CD4-positive, alpha-beta T cell treated with Interleukin-10 for 1 hour (primary cell): ENCODE measurements at regions not wholly inside any gene's neighbourhood (a gene's known extent, or its start where the extent isn't known, plus 50 kb on each side); places are given as distances from the start of the nearest gene placed in this dataset.
"Not testable (repeated sequence)": the region's sequence is repeated elsewhere in the genome, so short reads cannot be mapped to it uniquely, and the experiment has no call there.

ENCODE experiments used
- DNase-seq: peaks from one replicate; pipeline ENCODE4 v3.0.0-alpha.2; 2020

- DNase-seq, result no peak
Measured at GRCh38 chr12:88733008-88733407, 152.7 kb upstream of the KITLG start.

- DNase-seq, result no peak
Measured at GRCh38 chr12:88729196-88729595, 148.9 kb upstream of the KITLG start.

- DNase-seq, result no peak
Measured at GRCh38 chr12:88726806-88727720, 146.8 kb upstream of the KITLG start.

GRCh38 chr12:88725592-88726143 is 145.4 kb upstream of the KITLG start:
- DNase-seq, result no peak

- no peak for DNase-seq
Measured at GRCh38 chr12:88723219-88723618, 142.9 kb upstream of the KITLG start.

- DNase-seq, result no peak
Measured at GRCh38 chr12:88720785-88721650, 140.7 kb upstream of the KITLG start.

- DNase-seq, result no peak
Measured at GRCh38 chr12:88720231-88720630, 140.0 kb upstream of the KITLG start.

- no peak for DNase-seq
Measured at GRCh38 chr12:88717188-88717587, 136.9 kb upstream of the KITLG start.

- DNase-seq, result no peak
Measured at GRCh38 chr12:88716240-88716639, 136.0 kb upstream of the KITLG start.

- DNase-seq, result no peak
Measured at GRCh38 chr12:88715673-88716072, 135.4 kb upstream of the KITLG start.

- not testable (repeated sequence) for DNase-seq
Measured at GRCh38 chr12:88714263-88714882, 134.1 kb upstream of the KITLG start.

GRCh38 chr12:88707800-88708199 is 127.5 kb upstream of the KITLG start:
- DNase-seq, result no peak

- no peak for DNase-seq
Measured at GRCh38 chr12:88706286-88706685, 126.0 kb upstream of the KITLG start.

- DNase-seq, result no peak
Measured at GRCh38 chr12:88703790-88704189, 123.5 kb upstream of the KITLG start.

- DNase-seq, result no peak
Measured at GRCh38 chr12:88698471-88698870, 118.2 kb upstream of the KITLG start.

- no peak for DNase-seq
Measured at GRCh38 chr12:88693837-88694445, 113.7 kb upstream of the KITLG start.

GRCh38 chr12:88691811-88692210 is 111.5 kb upstream of the KITLG start:
- no peak for DNase-seq

- DNase-seq, result no peak
Measured at GRCh38 chr12:88684610-88685009, 104.3 kb upstream of the KITLG start.

GRCh38 chr12:88684170-88684569 is 103.9 kb upstream of the KITLG start:
- DNase-seq, result no peak

- no peak for DNase-seq
Measured at GRCh38 chr12:88683628-88684027, 103.4 kb upstream of the KITLG start.

- DNase-seq, result no peak
Measured at GRCh38 chr12:88681271-88681670, 101.0 kb upstream of the KITLG start.

- DNase-seq, result no peak
Measured at GRCh38 chr12:88677464-88677863, 97.2 kb upstream of the KITLG start.

- not testable (repeated sequence) for DNase-seq
Measured at GRCh38 chr12:88667615-88668014, 87.3 kb upstream of the KITLG start.
